ENCODE measurements at regions not wholly inside any gene's neighbourhood (a gene's known extent, or its start where the extent isn't known, plus 50 kb on each side); places are given as distances from the start of the nearest gene placed in this dataset.

- ChIA-PET POLR2A (no interaction called here), CTCF (interaction anchor here (1.1 kb wide), 1 partner anchor 8 kb away, joined by 5 read pairs; no protein-coding TSS in a partner anchor)
- no peak for FAIRE-seq
- Histone ChIP-seq H3K4me2 (no peak overlapping the region), H3K4me3 (no peak overlapping the region), H3K9me3 (no peaks in the 10 kb centered on the region), H3K4me1 (no peaks in the 10 kb centered on the region), H3K27ac (no peak overlapping the region)
- no peak for ATAC-seq
- 48% methylated on average over 9 of the region's 9 CpGs for WGBS (ENCODE audit: missing lambda C conversion rate)
- TF ChIP-seq HOXA7 (CRISPR knock-in tag; IDR thresholded peaks at IDR 0.05) (no peak), TP53 (CRISPR knock-in tag; IDR thresholded peaks at IDR 0.05) (no peak), CHD4 (IDR thresholded peaks at IDR 0.05; ENCODE audit: borderline replicate concordance) (no peak), FOSL2 (IDR thresholded peaks at IDR 0.05) (no peak), FOSL2 (CRISPR knock-in tag; IDR thresholded peaks at IDR 0.05) (no peak), POLR2AphosphoS2 (conservative IDR thresholded peaks at IDR 0.05; ENCODE audit: low read length) (no peak)
- DNase-seq (ENCODE audit: low read depth in 1 of 2, low spot score in 1 of 2): no peak
Observed at GRCh38 chr3:72306800-72307341, 521.9 kb upstream of the PROK2 start.

GRCh38 chr3:72303926-72304325, 519.0 kb upstream of the PROK2 start:
- CTCF ChIA-PET: interaction anchor here (1.5 kb wide), 1 partner anchor 33 kb away, joined by 3 read pairs; no protein-coding TSS in a partner anchor
- ATAC-seq (no peak; a peak in 1 of 6 replicates), FAIRE-seq (no peak)

More at GRCh38 chr3:72303926-72304325, 519.0 kb upstream of the PROK2 start:
- Histone ChIP-seq H3K27ac (no peak overlapping the region), H3K4me2 (no peak overlapping the region), H3K9me3 (no peaks in the 10 kb centered on the region), H3K4me1 (no peaks in the 10 kb centered on the region), H3K4me3 (no peak overlapping the region)
- no peak for DNase-seq (ENCODE audit: low read depth in 1 of 2, low spot score in 1 of 2)
- POLR2A ChIA-PET: no interaction called here
- WGBS (ENCODE audit: missing lambda C conversion rate): 48% methylated on average over 7 of the region's 7 CpGs
- TF ChIP-seq RNF2 (IDR thresholded peaks at IDR 0.05; ENCODE audit: borderline replicate concordance, low read depth) (no peak), ATOH8 (CRISPR knock-in tag; IDR thresholded peaks at IDR 0.05; ENCODE audit: low read depth) (no peak), E2F6 (IDR thresholded peaks at IDR 0.05; ENCODE audit: borderline replicate concordance, low read depth) (no peak), HOXA7 (CRISPR knock-in tag; IDR thresholded peaks at IDR 0.05) (no peak), CTCF (IDR thresholded peaks at IDR 0.05) (no peak), MAZ (IDR thresholded peaks at IDR 0.05; ENCODE audit: borderline replicate concordance, low read depth, low read length) (no peak), KDM5A (IDR thresholded peaks at IDR 0.05) (no peak), ELK1 (IDR thresholded peaks at IDR 0.05; ENCODE audit: low read depth, low read length) (no peak), HOXB5 (CRISPR knock-in tag; IDR thresholded peaks at IDR 0.05) (no peak), POLR2A (IDR thresholded peaks at IDR 0.05; ENCODE audit: low read length) (no peak), BCL3 (IDR thresholded peaks at IDR 0.05) (no peak), PHF8 (IDR thresholded peaks at IDR 0.05; ENCODE audit: borderline replicate concordance, low read depth) (no peak), CEBPB (IDR thresholded peaks at IDR 0.05) (no peak), NR3C1 (IDR thresholded peaks at IDR 0.05) (no peak), ESRRA (IDR thresholded peaks at IDR 0.05; ENCODE audit: borderline replicate concordance, low read length) (no peak)
